Esophagus squamous epithelium (tissue), 5 donors: ENCODE measurements at regions not wholly inside any gene's neighbourhood (a gene's known extent, or its start where the extent isn't known, plus 50 kb on each side); places are given as distances from the start of the nearest gene placed in this dataset.

Experiments used
- DNase-seq: peaks from one replicate; lab custom pipeline; 2025; lab: John Stamatoyannopoulos, UW
- H3K27ac ChIP-seq, 4 donors: fragments of 200-600 bp; sonication (generic); one replicate each; pipeline ENCODE4 v1.5.1; 2016 to 2019; ENCODE audit warnings: mild to moderate bottlenecking in 1 of 4
- H3K27me3 ChIP-seq, 4 donors: fragments of 200-600 bp; sonication (generic); 1 replicate in 3 of 4; 2 replicates in 1 of 4; pipeline versions ENCODE4 v1.5.1 to v1.6.0; 2017 to 2021; ENCODE audit warnings: antibody characterized with exemption in 1 of 4
- H3K36me3 ChIP-seq, 3 donors: fragments of 200-600 bp; sonication (generic); one replicate each; pipeline ENCODE4 v1.5.1; 2016 to 2019
- H3K4me1 ChIP-seq, 3 donors: fragments of 200-600 bp; sonication (generic); one replicate each; pipeline ENCODE4 v1.5.1; 2017 to 2019
- H3K4me3 ChIP-seq, 4 donors: fragments of 200-600 bp; sonication (generic); 1 replicate in 3 of 4; 2 replicates in 1 of 4; pipeline ENCODE4 v1.5.1; 2016 to 2019; ENCODE audit warnings: mild to moderate bottlenecking in 2 of 4, moderate library complexity in 1 of 4
- H3K9me3 ChIP-seq, 3 donors: fragments of 200-600 bp; sonication (generic); one replicate each; pipeline ENCODE4 v1.5.1; 2016 to 2019
- POLR2A ChIP-seq, 4 donors: fragments of 450-650 bp; IDR thresholded peaks; one replicate each; pipeline ENCODE4 v1.6.1; 2017; ENCODE audit warnings: antibody characterized with exemption in 4 of 4, mild to moderate bottlenecking in 4 of 4, moderate library complexity in 3 of 4
- WGBS, 2 donors: methylation state at CpG; one replicate each; pipeline ENCODE4 v1.1.5; 2018; 5-methylcytosine and 5-hydroxymethylcytosine counted together
- intact Hi-C: fragments of 100-400 bp; cut with DNase I; formaldehyde crosslinking; loops from one replicate; pipeline ENCODE4 v1.15.0; 2022
- TF ChIP-seq, protein P1 (sequence below), 6 experiments: fragments of 450-650 bp in 4 of 6; fragments of 200-600 bp in 2 of 6; sonication (generic) in 2 of 6; IDR thresholded peaks; one replicate each; pipeline ENCODE4 v1.5.1; 2016 to 2019; ENCODE audit warnings: antibody characterized with exemption in 6 of 6, mild to moderate bottlenecking in 4 of 6, moderate library complexity in 4 of 6
- donor health status: DM: yes; HTN: yes; CAD: no.

DNA sequence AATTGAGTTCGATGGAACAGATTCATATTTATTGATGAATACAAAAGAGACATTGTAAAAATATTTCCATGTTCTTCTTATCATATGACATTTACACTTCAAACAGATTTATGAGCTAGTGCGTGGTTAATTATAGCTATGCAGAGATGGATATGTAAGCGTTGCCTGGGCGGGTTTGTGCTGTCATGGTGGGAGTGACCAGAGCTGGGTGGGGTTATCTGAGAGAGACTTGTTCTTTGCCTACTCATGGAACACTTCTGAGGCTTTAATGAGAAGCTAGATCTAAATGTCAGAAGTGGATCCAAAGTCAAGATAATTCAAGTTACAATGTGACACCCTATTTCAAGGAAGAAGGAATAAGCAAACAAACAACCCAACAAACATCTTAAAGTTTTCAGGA is 162.3 kb upstream of the ZEB2 start:
- Histone ChIP-seq H3K9me3 (no peaks in the 10 kb centered on the region), H3K27me3 (no peaks in the 10 kb centered on the region), H3K36me3 (no peaks in the 10 kb centered on the region), H3K4me3 (no peak overlapping the region), H3K27ac (no peak overlapping the region), H3K4me1 (peaks cover 0 to 11% (median 6%) of the 10 kb centered on the region in 3 donors)
- intact Hi-C loops = no loop called here
- WGBS, 2 donors = 63 to 66% methylated on average over 4 of the region's 4 CpGs
- TF ChIP-seq, protein P1, sequence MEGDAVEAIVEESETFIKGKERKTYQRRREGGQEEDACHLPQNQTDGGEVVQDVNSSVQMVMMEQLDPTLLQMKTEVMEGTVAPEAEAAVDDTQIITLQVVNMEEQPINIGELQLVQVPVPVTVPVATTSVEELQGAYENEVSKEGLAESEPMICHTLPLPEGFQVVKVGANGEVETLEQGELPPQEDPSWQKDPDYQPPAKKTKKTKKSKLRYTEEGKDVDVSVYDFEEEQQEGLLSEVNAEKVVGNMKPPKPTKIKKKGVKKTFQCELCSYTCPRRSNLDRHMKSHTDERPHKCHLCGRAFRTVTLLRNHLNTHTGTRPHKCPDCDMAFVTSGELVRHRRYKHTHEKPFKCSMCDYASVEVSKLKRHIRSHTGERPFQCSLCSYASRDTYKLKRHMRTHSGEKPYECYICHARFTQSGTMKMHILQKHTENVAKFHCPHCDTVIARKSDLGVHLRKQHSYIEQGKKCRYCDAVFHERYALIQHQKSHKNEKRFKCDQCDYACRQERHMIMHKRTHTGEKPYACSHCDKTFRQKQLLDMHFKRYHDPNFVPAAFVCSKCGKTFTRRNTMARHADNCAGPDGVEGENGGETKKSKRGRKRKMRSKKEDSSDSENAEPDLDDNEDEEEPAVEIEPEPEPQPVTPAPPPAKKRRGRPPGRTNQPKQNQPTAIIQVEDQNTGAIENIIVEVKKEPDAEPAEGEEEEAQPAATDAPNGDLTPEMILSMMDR (IDR thresholded peaks at IDR 0.05) = no peak
- TF ChIP-seq POLR2A (IDR thresholded peaks at IDR 0.05) = no peak
- DNase-seq = no peak

DNA sequence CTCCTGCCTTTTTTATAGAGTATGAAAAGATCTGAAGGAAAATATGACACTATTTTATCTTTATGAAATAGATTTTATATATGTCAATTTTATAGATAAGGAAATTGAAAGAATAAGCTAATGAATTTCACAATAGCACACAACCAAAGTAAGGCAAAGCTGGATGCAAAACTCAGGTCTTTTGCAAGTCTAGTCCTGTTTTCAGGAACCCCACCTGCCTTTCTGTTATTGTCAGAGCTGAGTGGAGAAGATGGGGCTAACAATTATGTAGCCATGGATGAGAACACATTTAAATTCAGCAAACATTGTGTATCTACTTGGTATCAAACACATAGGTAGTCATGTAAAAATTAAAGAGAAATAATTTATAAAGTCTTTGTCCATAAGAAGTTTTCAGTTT is 161.5 kb upstream of the ZEB2 start:
- H3K27me3 ChIP-seq = no peaks in the 10 kb centered on the region
- intact Hi-C loops = no loop called here
- no peak overlapping the region for H3K4me3 ChIP-seq
- no peaks in the 10 kb centered on the region for H3K36me3 ChIP-seq
- no peak for DNase-seq
- TF ChIP-seq POLR2A (IDR thresholded peaks at IDR 0.05) = no peak
- H3K27ac ChIP-seq = no peak overlapping the region
- H3K4me1 ChIP-seq = peaks cover 0 to 11% (median 6%) of the 10 kb centered on the region in 3 donors
- H3K9me3 ChIP-seq = no peaks in the 10 kb centered on the region

DNA sequence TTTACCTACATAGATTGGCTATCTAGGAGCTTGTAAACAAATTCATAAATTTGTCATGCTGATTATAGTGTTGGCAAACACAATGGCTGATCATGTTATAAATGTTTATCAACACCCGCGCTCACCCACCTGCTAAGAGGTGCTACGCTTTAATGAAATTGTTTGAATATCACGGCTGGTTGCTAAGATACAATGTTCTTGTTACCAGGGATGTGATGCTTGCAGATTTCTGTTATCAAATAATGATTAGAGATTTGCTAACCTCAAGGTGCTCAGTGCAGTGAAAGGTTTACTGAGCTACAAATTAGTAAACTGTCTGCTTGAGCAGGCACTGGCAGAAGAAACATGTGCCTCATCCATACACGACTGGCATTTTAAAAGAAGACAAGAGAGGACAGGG is 160.0 kb upstream of the ZEB2 start:
- Histone ChIP-seq H3K4me1 (peaks cover 0 to 14% (median 6%) of the 10 kb centered on the region in 3 donors), H3K9me3 (no peaks in the 10 kb centered on the region), H3K27ac (no peak overlapping the region), H3K36me3 (no peaks in the 10 kb centered on the region), H3K27me3 (no peaks in the 10 kb centered on the region), H3K4me3 (no peak overlapping the region)
- DNase-seq = no peak
- no peak for TF ChIP-seq POLR2A (IDR thresholded peaks at IDR 0.05)
- TF ChIP-seq, protein P1 (IDR thresholded peaks at IDR 0.05) = no peak
- intact Hi-C loops = no loop called here
- WGBS, 2 donors = 65 to 66% methylated on average over 5 of the region's 5 CpGs

DNA sequence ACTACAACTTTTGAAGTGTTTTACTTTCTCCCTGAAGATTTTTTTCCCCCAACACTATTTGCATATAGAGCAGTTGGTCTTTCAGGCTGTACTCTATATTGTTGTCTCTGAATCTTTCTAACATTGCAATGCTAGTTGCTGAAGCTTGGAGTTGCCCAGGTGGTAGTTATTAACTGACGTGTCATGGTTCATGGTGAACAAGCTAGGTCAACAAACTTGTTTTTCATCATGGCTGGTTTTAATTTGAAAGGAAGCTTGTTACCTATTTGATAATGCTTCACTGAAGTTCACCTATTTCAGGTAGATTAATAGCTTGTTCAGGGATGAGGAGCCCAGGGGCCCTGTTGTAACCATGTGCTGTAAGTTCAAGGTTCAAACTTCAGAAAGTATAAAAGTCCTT is 158.8 kb upstream of the ZEB2 start:
- Histone ChIP-seq H3K9me3 (no peaks in the 10 kb centered on the region), H3K4me1 (peaks cover 0 to 14% (median 6%) of the 10 kb centered on the region in 3 donors), H3K27me3 (no peaks in the 10 kb centered on the region), H3K4me3 (no peak overlapping the region), H3K27ac (no peak overlapping the region), H3K36me3 (no peaks in the 10 kb centered on the region)
- DNase-seq = no peak
- intact Hi-C loops = no loop called here
- TF ChIP-seq, protein P1 (IDR thresholded peaks at IDR 0.05) = no peak
- no peak for TF ChIP-seq POLR2A (IDR thresholded peaks at IDR 0.05)
- 67 to 80% methylated on average over 1 of the region's 1 CpG for WGBS, 2 donors

DNA sequence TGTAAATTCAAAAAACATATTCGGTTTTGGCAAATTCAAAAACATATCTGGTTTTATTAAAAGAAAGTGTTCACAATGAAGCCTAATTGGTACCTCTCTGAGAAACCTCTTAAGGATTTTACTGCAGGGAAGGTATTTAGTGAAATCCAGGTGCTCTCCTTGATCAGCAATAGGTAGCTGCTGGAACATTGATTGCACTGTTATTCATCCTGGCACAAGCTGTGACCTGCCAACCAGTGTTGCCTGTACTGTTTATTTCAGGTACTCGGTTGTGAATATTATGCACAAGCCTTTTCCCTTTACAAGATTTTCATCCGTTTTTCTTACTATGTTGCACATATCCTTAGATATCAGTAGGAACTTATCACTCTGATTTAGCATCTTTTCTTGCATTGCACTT is 155.8 kb upstream of the ZEB2 start:
- Histone ChIP-seq H3K27me3 (no peaks in the 10 kb centered on the region), H3K27ac (no peak overlapping the region), H3K4me3 (no peak overlapping the region), H3K4me1 (peaks cover 0 to 4% (median 0%) of the 10 kb centered on the region in 3 donors), H3K9me3 (no peaks in the 10 kb centered on the region), H3K36me3 (no peaks in the 10 kb centered on the region)
- 46 to 53% methylated on average over 3 of the region's 3 CpGs for WGBS, 2 donors
- DNase-seq = no peak
- intact Hi-C loops = no loop called here
- no peak for TF ChIP-seq POLR2A (IDR thresholded peaks at IDR 0.05)
- TF ChIP-seq, protein P1 (IDR thresholded peaks at IDR 0.05) = no peak

DNA sequence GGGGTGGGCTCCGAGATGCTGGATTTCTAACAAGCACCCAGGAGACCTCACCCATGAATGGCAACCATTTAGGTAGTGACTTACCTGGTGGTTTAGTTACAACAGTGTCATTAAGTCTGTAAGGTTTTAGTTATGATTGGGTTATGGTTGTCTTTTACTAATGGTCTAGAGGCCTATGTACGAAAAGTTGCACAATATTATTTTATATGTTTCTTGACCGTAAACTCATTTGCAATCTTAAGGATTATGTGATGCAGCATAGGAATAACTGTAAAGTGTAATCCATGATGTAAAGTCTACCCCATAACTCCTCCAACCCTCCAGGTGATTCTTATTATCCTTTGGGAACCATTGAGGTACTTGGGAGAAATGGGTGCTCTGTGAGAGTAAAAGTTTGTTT is 155.4 kb upstream of the ZEB2 start:
- no peak for TF ChIP-seq POLR2A (IDR thresholded peaks at IDR 0.05)
- TF ChIP-seq, protein P1 (IDR thresholded peaks at IDR 0.05) = no peak
- no peak for DNase-seq
- no peak overlapping the region for H3K4me3 ChIP-seq
- H3K27ac ChIP-seq = no peak overlapping the region
- H3K9me3 ChIP-seq = no peaks in the 10 kb centered on the region
- no peaks in the 10 kb centered on the region for H3K36me3 ChIP-seq
- H3K4me1 ChIP-seq = peaks cover 0 to 4% (median 0%) of the 10 kb centered on the region in 3 donors
- intact Hi-C loops = no loop called here
- WGBS, 2 donors = 92 to 97% methylated on average over 3 of the region's 3 CpGs
- no peaks in the 10 kb centered on the region for H3K27me3 ChIP-seq
